ENCODE measurements at regions not wholly inside any gene's neighbourhood (a gene's known extent, or its start where the extent isn't known, plus 50 kb on each side); places are given as distances from the start of the nearest gene placed in this dataset.

DNA sequence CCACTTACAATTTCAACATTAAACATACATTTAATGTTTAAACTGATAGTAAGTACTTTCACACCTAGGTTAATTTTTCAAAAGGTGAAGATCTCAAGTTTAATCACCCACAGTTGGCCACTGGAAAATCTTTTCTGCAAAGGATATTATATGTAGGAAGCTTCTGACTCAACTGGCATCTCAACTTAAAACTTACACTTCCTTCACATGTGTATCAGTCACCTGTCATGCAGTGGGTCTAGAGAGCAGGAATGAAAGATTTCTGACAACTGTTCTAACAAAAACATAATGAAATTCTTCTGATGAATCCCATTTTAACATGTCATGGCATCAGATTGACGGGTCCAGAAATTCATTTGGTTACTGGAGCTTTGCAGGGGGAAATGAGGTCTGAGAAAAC, 192.8 kb downstream of the KLHL28 start:
- TF ChIP-seq, protein P1, sequence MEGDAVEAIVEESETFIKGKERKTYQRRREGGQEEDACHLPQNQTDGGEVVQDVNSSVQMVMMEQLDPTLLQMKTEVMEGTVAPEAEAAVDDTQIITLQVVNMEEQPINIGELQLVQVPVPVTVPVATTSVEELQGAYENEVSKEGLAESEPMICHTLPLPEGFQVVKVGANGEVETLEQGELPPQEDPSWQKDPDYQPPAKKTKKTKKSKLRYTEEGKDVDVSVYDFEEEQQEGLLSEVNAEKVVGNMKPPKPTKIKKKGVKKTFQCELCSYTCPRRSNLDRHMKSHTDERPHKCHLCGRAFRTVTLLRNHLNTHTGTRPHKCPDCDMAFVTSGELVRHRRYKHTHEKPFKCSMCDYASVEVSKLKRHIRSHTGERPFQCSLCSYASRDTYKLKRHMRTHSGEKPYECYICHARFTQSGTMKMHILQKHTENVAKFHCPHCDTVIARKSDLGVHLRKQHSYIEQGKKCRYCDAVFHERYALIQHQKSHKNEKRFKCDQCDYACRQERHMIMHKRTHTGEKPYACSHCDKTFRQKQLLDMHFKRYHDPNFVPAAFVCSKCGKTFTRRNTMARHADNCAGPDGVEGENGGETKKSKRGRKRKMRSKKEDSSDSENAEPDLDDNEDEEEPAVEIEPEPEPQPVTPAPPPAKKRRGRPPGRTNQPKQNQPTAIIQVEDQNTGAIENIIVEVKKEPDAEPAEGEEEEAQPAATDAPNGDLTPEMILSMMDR (conservative IDR thresholded peaks at IDR 0.05; ENCODE audit: low read length) = no peak
- TF ChIP-seq EZH2phosphoT487 (IDR thresholded peaks at IDR 0.05; ENCODE audit: borderline replicate concordance, low read depth, low read length) = no peak

Data from OCI-LY7 (cell line).